ENCODE measurements at regions not wholly inside any gene's neighbourhood (a gene's known extent, or its start where the extent isn't known, plus 50 kb on each side); places are given as distances from the start of the nearest gene placed in this dataset.
"Not testable (repeated sequence)": the region's sequence is repeated elsewhere in the genome, so short reads cannot be mapped to it uniquely, and the experiment has no call there.

DNA sequence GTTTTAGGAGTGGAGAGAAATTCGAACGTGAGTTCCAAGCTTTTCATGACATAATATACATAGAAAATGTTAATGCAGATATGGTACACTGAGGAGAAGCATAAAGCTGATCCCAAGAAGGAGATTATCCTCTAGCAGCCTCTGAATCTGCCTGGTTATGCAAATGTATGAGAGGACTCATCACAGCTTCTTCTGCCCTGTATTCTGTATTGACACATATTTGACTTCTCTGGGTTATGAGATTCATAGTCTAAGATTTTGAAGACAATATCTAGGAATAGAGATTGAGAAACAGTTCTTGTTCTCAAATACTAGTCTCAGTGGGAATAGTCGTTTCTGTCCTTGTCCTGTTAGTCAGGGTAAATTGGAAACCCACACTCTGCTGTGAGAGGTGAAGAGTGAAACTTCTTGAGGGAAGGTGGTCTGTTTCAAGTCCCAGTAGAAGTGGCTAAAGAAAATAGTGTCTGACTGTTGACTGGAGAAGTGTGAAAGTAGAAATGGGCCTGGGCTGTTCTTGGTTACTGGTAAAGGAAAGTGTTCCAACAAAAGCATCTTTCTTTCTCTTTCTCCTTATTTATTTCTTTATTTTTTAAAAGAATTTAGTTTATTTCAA lies 1356.6 kb downstream of the SLITRK5 start:
- no peak for DNase-seq (ENCODE audit: low read depth in 2 of 2)

DNA sequence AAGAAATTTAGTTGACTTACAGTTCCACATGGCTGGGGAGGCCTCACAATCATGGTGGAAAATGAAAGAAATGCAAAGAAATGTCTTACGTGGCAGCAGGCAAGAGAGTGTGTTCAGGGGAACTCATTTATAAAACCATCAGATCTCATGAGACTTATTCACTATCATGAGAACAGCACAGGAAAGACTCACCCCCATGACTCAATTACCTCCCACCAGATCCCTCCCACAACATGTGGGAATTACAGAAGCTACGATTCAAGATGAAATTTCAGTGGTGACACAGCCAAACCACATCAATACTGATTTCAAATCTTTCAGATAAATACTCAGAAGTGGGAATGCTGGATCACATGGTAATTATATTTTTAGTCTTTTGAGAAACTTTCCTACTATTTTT lies 1357.9 kb downstream of the SLITRK5 start:
- no peak for DNase-seq (ENCODE audit: low read depth in 2 of 2)

DNA sequence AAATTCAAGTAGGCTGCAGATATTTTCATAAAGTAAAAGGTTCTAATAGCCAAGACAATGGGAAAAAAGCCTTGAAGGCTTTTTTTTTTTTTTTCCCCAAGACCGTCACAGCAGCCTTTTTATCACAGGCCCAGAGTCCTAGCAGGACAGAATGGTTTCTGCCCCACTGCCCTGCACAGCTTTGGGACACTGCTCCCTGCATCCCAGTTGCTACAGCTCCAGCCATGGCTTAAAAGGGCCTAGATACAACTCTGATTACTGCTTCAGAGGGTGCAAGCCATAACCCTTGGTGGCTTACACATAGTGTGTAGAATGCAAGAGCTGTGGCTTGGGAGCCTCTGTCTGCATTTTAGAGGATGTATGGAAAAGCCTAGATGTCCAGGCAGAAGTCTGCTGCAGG lies 1362.8 kb downstream of the SLITRK5 start:
- no peak for DNase-seq (ENCODE audit: low read depth in 2 of 2)

GRCh38 chr13:89052699-89053098 lies 1381.5 kb downstream of the SLITRK5 start:
- DNase-seq (ENCODE audit: low read depth in 2 of 2), result no peak

GRCh38 chr13:89053418-89053817 lies 1382.2 kb downstream of the SLITRK5 start:
- DNase-seq (ENCODE audit: low read depth in 2 of 2), result no peak

DNA sequence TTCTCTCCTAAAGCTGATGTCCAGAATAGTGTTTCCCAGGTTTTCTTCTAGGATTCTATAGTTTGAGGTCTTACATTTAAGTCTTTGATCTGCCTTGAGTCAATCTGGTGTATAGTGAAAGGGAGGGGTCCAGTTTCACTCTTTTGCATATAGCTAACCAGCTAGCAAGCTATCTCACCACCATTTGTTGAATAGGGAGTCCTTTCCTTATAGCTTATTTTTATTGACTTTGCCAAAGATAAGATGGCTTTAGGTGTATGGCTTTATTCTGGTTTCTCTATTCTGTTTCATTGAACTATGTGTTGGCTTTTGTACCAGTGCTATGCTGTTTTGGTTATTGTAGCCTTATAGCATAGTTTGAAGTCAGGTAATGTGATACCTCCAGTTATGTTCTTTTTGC lies 1386.1 kb downstream of the SLITRK5 start:
- DNase-seq (ENCODE audit: low read depth in 2 of 2), result no peak

- DNase-seq (ENCODE audit: low read depth in 2 of 2), result no peak
Observed at GRCh38 chr13:89057862-89058261, 1386.7 kb downstream of the SLITRK5 start.

- DNase-seq (ENCODE audit: low read depth in 2 of 2), result no peak
Observed at GRCh38 chr13:89061821-89062220, 1390.7 kb downstream of the SLITRK5 start.

DNA sequence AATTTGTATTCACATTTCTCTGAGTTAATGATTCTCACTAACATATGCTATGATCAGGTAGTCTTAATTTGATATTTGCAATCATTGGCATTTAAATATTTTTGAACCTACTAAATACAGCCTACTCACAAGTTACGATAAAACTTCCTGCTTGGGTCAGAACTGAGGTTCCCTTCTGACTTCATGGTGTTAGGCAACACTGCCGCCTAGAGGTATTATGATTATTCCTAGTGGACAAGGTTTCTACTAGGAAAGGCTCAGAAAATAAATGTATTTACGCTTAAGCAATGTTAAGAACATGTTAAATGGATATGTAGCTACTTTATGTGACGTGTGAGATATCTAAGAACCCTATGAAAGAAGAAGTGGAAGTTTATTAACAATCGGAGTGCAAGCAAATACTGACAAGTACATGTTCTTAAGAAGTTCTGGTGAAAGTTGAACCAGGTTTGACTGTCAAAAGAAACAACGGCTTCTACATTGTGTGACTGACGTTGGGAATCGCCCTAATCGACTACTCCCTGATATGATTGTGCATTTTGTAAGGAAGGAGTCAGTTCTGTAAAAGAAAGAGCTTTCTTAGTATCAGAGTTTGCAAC lies 1395.8 kb downstream of the SLITRK5 start:
- peak; percentile 0 to 5 for DNase-seq (ENCODE audit: low read depth in 2 of 2)

GRCh38 chr13:89072979-89073378 lies 1401.8 kb downstream of the SLITRK5 start:
- no peak for DNase-seq (ENCODE audit: low read depth in 2 of 2)

GRCh38 chr13:89076622-89077021 lies 1405.5 kb downstream of the SLITRK5 start:
- no peak for DNase-seq (ENCODE audit: low read depth in 2 of 2)

DNA sequence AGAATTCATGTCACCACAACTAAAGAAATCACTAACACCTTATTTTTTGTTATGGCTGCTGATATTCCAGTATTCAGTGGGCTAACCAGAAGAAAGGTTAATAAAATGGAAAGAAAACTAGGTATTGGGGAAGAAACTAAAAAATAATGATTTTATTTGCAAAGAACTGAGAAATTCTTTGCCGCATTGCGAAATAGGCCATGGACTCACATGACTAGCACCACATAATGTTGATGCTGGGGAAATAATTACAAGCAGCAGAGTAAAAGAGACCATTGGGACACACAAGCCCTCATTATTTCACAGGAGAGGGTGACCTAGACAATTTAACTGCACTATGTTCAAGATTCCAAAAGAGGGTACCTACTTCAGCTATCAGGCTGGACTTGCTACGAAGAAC lies 1411.5 kb downstream of the SLITRK5 start:
- no peak for DNase-seq (ENCODE audit: low read depth in 2 of 2)

DNA sequence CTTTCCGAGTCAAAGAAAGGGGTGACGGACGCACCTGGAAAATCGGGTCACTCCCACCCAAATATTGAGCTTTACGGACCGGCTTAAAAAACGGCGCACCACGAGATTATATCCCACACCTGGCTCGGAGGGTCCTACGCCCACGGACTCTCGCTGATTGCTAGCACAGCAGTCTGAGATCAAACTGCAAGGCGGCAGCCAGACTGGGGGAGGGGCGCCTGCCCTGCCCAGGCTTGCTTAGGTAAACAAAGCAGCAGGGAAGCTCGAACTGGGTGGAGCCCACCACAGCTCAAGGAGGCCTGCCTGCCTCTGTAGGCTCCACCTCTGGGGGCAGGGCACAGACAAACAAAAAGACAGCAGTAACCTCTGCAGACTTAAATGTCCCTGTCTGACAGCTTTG lies 1416.9 kb downstream of the SLITRK5 start:
- DNase-seq (ENCODE audit: low read depth in 2 of 2), result not testable (repeated sequence)

GRCh38 chr13:89097994-89098393 lies 1426.8 kb downstream of the SLITRK5 start:
- DNase-seq (ENCODE audit: low read depth in 2 of 2), result no peak

DNA sequence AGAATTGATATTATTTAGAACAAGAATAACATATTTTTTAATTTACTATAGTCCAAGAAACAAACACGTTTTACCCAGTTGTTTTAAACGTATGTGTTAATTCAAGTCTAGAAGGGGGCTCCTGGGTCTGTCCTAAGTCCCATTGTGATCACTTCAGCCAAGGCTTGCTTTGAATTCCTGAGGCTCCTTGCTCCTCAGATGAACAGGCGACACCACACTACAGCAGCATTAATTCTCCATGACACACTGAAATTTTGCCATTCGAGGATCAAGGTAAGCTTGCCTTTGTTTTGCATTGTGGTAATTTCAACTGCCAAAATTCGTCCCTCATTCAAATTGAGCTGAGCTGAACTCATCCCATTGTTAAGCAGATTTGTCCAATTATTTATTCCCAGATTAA lies 1442.6 kb downstream of the SLITRK5 start:
- no peak for DNase-seq (ENCODE audit: low read depth in 2 of 2)

DNA sequence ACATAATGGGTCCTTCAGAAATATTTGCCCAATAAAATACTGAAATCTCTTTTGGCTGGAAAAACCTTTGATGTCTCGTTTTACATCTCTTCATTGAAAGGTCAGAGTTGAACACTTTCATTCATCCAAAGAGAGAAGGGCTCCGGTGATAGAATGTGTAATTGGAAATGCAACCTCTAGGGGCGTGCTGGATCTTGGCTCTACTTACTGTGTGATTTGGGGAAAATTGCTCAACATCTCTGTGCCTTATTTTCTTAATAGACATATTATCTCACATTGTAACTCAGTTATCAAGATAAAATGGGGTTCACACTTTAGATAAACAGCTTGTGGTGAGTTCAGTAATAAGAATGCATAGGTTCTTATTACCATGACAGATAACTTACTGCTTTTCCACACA lies 1444.1 kb downstream of the SLITRK5 start:
- DNase-seq (ENCODE audit: low read depth in 2 of 2), result no peak

GRCh38 chr13:89136678-89137077 lies 1465.5 kb downstream of the SLITRK5 start:
- DNase-seq (ENCODE audit: low read depth in 2 of 2), result no peak

- peak in 1 of 2 experiments; percentile 3 for DNase-seq (ENCODE audit: low read depth in 2 of 2)
Observed at GRCh38 chr13:89150362-89150761, 1479.2 kb downstream of the SLITRK5 start.

DNA sequence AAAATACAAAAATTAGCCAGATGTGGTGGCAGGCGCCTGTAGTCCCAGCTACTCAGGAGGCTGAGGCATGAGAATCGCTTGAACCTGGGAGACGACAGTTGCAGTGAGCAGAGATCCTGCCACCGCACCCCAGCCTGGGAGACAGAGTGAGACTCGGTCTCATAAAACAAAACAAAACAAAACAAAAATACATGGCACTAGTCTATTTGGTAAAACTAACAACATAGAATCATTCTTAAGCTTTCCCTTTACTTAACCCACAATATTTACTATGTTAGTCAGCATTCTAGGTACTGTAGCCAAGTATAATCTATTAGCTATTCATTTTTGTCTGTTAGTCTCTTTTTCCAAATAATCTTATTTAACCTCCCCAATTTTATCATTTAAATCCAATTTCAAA lies 1482.8 kb downstream of the SLITRK5 start:
- no peak for DNase-seq (ENCODE audit: low read depth in 2 of 2)

- no peak for DNase-seq (ENCODE audit: low read depth in 2 of 2)
Observed at GRCh38 chr13:89163096-89163495, 1491.9 kb downstream of the SLITRK5 start.

DNA sequence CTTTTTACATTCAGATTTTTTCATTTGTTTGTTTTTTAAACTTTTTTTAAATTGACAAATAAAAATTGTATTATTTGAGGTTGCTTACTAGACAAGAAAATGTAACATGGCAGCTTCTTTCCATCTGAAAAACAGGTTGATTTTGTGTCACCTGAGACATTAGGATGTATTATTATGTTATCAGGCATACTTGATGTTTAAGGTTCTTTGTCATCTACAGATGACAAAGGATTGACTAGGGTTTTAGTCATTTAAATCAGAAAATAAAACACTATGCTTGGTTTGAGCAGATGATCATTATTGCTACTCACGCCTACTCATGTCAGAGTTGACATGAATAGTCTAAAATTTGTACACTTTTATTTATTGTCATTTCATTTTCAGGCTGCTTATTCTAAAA lies 1494.5 kb downstream of the SLITRK5 start:
- DNase-seq (ENCODE audit: low read depth in 2 of 2), result no peak

DNA sequence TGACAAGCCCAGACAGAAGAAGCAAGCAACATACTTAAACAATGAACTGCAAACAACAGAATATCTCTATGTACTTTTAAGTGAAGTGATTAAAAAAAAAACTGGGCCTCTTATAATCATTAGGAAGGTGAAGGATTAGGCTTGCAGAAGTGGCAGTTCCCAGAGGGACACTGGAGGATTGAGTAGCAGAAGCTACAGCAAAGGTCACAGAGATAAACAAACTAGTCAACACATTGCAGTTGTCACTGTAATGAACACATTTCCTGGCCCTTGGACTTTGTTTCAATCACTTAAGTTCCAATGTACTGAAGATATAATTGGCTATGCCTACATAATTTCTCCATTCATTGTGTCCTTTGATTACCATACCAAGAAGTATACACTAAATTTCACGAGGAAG lies 1498.8 kb downstream of the SLITRK5 start:
- DNase-seq (ENCODE audit: low read depth in 2 of 2), result no peak

- no peak for DNase-seq (ENCODE audit: low read depth in 2 of 2)
Observed at GRCh38 chr13:89181041-89181440, 1509.9 kb downstream of the SLITRK5 start.

GRCh38 chr13:89199138-89199537 lies 1528.0 kb downstream of the SLITRK5 start:
- DNase-seq (ENCODE audit: low read depth in 2 of 2), result no peak

Data from fibroblast of skin of left quadriceps (primary cell).